ENCODE measurements at regions not wholly inside any gene's neighbourhood (a gene's known extent, or its start where the extent isn't known, plus 50 kb on each side); places are given as distances from the start of the nearest gene placed in this dataset.

DNA sequence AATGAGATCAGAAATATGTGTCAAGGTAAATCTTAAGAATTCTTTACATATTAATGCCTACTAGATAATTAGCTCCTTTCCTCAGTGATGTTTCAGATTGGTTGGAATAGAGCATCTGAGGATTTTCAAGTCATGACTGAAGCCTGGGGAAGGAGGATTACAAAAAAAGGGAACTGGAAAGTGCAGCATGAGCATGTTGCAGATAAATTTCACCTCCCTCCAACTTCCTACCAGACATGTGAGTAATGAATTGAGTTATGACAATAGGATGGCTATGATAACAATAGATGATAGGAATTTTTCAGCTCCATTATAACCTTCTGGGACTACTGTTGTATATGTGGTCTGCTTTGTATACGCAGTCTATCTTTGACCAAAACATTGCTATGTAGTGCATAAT lies 104.2 kb upstream of the RAB18 start:
- Histone ChIP-seq H2AFZ (ENCODE audit: low read length) (no peak overlapping the region), H3K79me2 (ENCODE audit: low read length) (no peaks in the 10 kb centered on the region), H3K4me2 (ENCODE audit: low read length) (no peak overlapping the region), H3K9ac (ENCODE audit: low read length) (no peak overlapping the region), H4K20me1 (ENCODE audit: low read length) (no peaks in the 10 kb centered on the region), H3K4me3 (ENCODE audit: low read length) (no peak overlapping the region), H3K36me3 (ENCODE audit: low read depth, low read length) (no peaks in the 10 kb centered on the region), H3K9me2 (replicated peaks; ENCODE audit: low read length) (no peaks in the 10 kb centered on the region), H3K9me3 (ENCODE audit: low read length) (no peaks in the 10 kb centered on the region), H3K27me3 (ENCODE audit: low read length) (no peaks in the 10 kb centered on the region), H3F3A (ENCODE audit: low read length, unreplicated experiment) (no peaks in the 10 kb centered on the region), H3K4me1 (ENCODE audit: insufficient read depth, low read length) (no peaks in the 10 kb centered on the region), H3K27ac (ENCODE audit: low read length) (no peak overlapping the region)
- intact Hi-C loops (cut with micrococcal nuclease) = no loop called here
- CTCF ChIA-PET = no interaction called here
- ATAC-seq (no peak), DNase-seq (no peak)
- BruUV-seq (replicated peaks) = no TSS peak
- POLR2A ChIA-PET (ENCODE audit: unreplicated experiment) = no interaction called here
- no peak for TF ChIP-seq EZH2 (IDR thresholded peaks at IDR 0.05; ENCODE audit: low read length, unreplicated experiment)
- no peak for TF ChIP-seq EZH2phosphoT487 (IDR thresholded peaks at IDR 0.05; ENCODE audit: borderline replicate concordance, low read length)
- TF ChIP-seq, protein P1, sequence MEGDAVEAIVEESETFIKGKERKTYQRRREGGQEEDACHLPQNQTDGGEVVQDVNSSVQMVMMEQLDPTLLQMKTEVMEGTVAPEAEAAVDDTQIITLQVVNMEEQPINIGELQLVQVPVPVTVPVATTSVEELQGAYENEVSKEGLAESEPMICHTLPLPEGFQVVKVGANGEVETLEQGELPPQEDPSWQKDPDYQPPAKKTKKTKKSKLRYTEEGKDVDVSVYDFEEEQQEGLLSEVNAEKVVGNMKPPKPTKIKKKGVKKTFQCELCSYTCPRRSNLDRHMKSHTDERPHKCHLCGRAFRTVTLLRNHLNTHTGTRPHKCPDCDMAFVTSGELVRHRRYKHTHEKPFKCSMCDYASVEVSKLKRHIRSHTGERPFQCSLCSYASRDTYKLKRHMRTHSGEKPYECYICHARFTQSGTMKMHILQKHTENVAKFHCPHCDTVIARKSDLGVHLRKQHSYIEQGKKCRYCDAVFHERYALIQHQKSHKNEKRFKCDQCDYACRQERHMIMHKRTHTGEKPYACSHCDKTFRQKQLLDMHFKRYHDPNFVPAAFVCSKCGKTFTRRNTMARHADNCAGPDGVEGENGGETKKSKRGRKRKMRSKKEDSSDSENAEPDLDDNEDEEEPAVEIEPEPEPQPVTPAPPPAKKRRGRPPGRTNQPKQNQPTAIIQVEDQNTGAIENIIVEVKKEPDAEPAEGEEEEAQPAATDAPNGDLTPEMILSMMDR (conservative IDR thresholded peaks at IDR 0.05; ENCODE audit: low read depth, low read length) = no peak

DNA sequence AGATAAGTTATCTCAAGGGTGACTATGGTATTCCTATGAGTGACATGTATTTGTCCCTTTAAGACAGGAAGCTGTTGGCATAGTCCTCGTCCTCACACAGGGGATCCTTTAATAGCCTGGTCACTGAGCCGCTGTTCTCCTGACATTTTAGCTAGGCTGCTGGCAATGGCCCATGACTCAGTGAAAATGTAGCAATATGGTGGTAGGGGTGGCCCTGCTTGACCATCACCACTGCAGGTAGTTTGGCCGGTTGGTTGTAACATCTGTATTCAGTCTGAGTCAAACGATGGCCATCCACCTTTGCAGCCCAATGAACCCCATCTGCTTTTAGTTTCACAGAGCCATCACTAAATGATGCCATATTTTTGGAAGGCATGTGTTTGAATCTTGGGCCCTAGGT lies 110.1 kb upstream of the RAB18 start:
- Histone ChIP-seq H3K4me1 (ENCODE audit: insufficient read depth, low read length) (peaks cover 25% of the 10 kb centered on the region), H3K9me2 (replicated peaks; ENCODE audit: low read length) (no peaks in the 10 kb centered on the region), H3K4me3 (ENCODE audit: low read length) (no peak overlapping the region), H3K27me3 (ENCODE audit: low read length) (no peaks in the 10 kb centered on the region), H3K36me3 (ENCODE audit: low read depth, low read length) (no peaks in the 10 kb centered on the region), H4K20me1 (ENCODE audit: low read length) (no peaks in the 10 kb centered on the region), H3K79me2 (ENCODE audit: low read length) (no peaks in the 10 kb centered on the region), H3K27ac (ENCODE audit: low read length) (no peak overlapping the region), H3K4me2 (ENCODE audit: low read length) (no peak overlapping the region), H3K9ac (ENCODE audit: low read length) (no peak overlapping the region), H3F3A (ENCODE audit: low read length, unreplicated experiment) (no peaks in the 10 kb centered on the region), H2AFZ (ENCODE audit: low read length) (no peak overlapping the region), H3K9me3 (ENCODE audit: low read length) (no peaks in the 10 kb centered on the region)
- intact Hi-C loops (cut with micrococcal nuclease) = no loop called here
- TF ChIP-seq, protein P1 (conservative IDR thresholded peaks at IDR 0.05; ENCODE audit: low read depth, low read length) = no peak
- no peak for TF ChIP-seq EZH2phosphoT487 (IDR thresholded peaks at IDR 0.05; ENCODE audit: borderline replicate concordance, low read length)
- TF ChIP-seq EZH2 (IDR thresholded peaks at IDR 0.05; ENCODE audit: low read length, unreplicated experiment) = no peak
- ChIA-PET CTCF (no interaction called here), POLR2A (ENCODE audit: unreplicated experiment) (no interaction called here)
- no peak for DNase-seq
- ATAC-seq = no peak
- no TSS peak for BruUV-seq (replicated peaks)

DNA sequence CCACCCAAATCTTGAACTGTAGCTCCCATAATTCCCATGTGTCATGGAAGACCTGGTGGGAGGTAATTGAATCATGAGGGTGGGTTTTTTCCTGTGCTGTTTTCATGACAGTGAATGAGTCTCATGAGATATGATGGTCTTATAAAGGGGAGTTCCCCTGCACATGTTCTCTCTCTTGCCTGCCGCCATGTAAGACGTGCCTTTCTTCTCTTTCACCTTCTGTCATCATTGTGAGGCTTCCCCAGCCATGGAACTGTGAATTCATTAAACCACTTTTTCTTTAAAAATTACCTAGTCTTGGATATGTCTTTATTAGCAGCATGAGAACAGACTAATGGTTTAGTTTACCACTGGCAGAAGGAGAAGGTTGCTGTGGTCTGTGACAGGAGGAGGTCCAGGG lies 111.5 kb upstream of the RAB18 start:
- Histone ChIP-seq H3K27me3 (ENCODE audit: low read length) (no peaks in the 10 kb centered on the region), H3K9me3 (ENCODE audit: low read length) (no peaks in the 10 kb centered on the region), H3K4me2 (ENCODE audit: low read length) (no peak overlapping the region), H3K4me3 (ENCODE audit: low read length) (no peak overlapping the region), H3K36me3 (ENCODE audit: low read depth, low read length) (no peaks in the 10 kb centered on the region), H3K9ac (ENCODE audit: low read length) (no peak overlapping the region), H4K20me1 (ENCODE audit: low read length) (no peaks in the 10 kb centered on the region), H3K9me2 (replicated peaks; ENCODE audit: low read length) (no peaks in the 10 kb centered on the region), H3F3A (ENCODE audit: low read length, unreplicated experiment) (no peaks in the 10 kb centered on the region), H2AFZ (ENCODE audit: low read length) (no peak overlapping the region), H3K27ac (ENCODE audit: low read length) (no peak overlapping the region), H3K4me1 (ENCODE audit: insufficient read depth, low read length) (peaks cover 25% of the 10 kb centered on the region), H3K79me2 (ENCODE audit: low read length) (no peaks in the 10 kb centered on the region)
- POLR2A ChIA-PET (ENCODE audit: unreplicated experiment) = no interaction called here
- TF ChIP-seq EZH2phosphoT487 (IDR thresholded peaks at IDR 0.05; ENCODE audit: borderline replicate concordance, low read length) (no peak), EZH2 (IDR thresholded peaks at IDR 0.05; ENCODE audit: low read length, unreplicated experiment) (no peak)
- TF ChIP-seq, protein P1 (conservative IDR thresholded peaks at IDR 0.05; ENCODE audit: low read depth, low read length) = no peak
- ATAC-seq = no peak
- CTCF ChIA-PET = no interaction called here
- intact Hi-C loops (cut with micrococcal nuclease) = no loop called here
- BruUV-seq (replicated peaks) = no TSS peak
- no peak for DNase-seq

All from PC-3 (cell line).